Liver (tissue), 3 donors: ENCODE measurements at regions not wholly inside any gene's neighbourhood (a gene's known extent, or its start where the extent isn't known, plus 50 kb on each side); places are given as distances from the start of the nearest gene placed in this dataset.

Source experiments
- ATF3 ChIP-seq: IDR thresholded peaks from 2 replicates; pipeline ENCODE4 v1.6.1; 2016; ENCODE audit warnings: antibody characterized with exemption
- CTCF ChIP-seq: fragments of 150-350 bp; IDR thresholded peaks from 2 replicates; pipeline ENCODE4 v1.5.1; 2017; ENCODE audit warnings: improper control_type of control experiment, low read depth, low read length; ENCODE audit not compliant: missing input control
- GABPA ChIP-seq, 2 donors: IDR thresholded peaks in 1 of 2; conservative IDR thresholded peaks in 1 of 2; 2 replicates each; pipeline ENCODE4 v1.6.1; 2016; ENCODE audit warnings: antibody characterized with exemption in 2 of 2, mild to moderate bottlenecking in 1 of 2, moderate library complexity in 1 of 2
- MAX ChIP-seq: IDR thresholded peaks from 2 replicates; pipeline ENCODE4 v1.6.1; 2016; ENCODE audit warnings: antibody characterized with exemption
- RXRA ChIP-seq, 2 donors: IDR thresholded peaks; 2 replicates each; pipeline ENCODE4 v1.6.1; 2017 to 2018; ENCODE audit warnings: antibody characterized with exemption in 2 of 2, mild to moderate bottlenecking in 1 of 2
- SP1 ChIP-seq: IDR thresholded peaks from 2 replicates; pipeline ENCODE4 v1.6.1; 2018; ENCODE audit warnings: antibody characterized with exemption, mild to moderate bottlenecking
- donor health status: healthy.
- donor health status: healthy.

- TF ChIP-seq CTCF (no peak), GABPA (IDR thresholded peaks at IDR 0.05 in 1 of 2, conservative IDR thresholded peaks at IDR 0.05 in 1 of 2) (no peak), MAX (no peak), SP1 (no peak), ATF3 (no peak), RXRA (IDR thresholded peaks at IDR 0.05) (no peak)
Observed at GRCh38 chrX:142502441-142502840, 297.4 kb upstream of the MAGEC2 start.
